Activated CD4-positive, alpha-beta T cell treated with anti-CD3 and anti-CD28 coated beads, Interleukin-2, amount 10 ng/mL, durations not matched to agents 7 days and 5 days (primary cell): ENCODE measurements at regions not wholly inside any gene's neighbourhood (a gene's known extent, or its start where the extent isn't known, plus 50 kb on each side); places are given as distances from the start of the nearest gene placed in this dataset.

Experiments
- CTCF ChIA-PET: fragments of 350-600 bp; sonication (Branson Sonifier 250); formaldehyde crosslinking; loops from one replicate; lab custom pipeline; 2021; ENCODE audit warnings: antibody characterized with exemption; lab: Charles Lee
- POLR2A ChIA-PET: fragments of 350-600 bp; sonication (Branson Sonifier 250); formaldehyde crosslinking; loops from one replicate; lab custom pipeline; 2021; ENCODE audit warnings: antibody characterized with exemption; lab: Charles Lee
- DNase-seq: peaks from one replicate; pipeline ENCODE4 v3.0.0-alpha.2; 2020
- H3K27ac Mint-ChIP-seq: one replicate; pipeline ENCODE4 v1.8.0; 2021; ENCODE audit warnings: mild to moderate bottlenecking, moderate library complexity, mixed read lengths
- H3K27me3 Mint-ChIP-seq: one replicate; pipeline ENCODE4 v1.8.0; 2021; ENCODE audit warnings: mixed read lengths
- H3K36me3 Mint-ChIP-seq: one replicate; pipeline ENCODE4 v1.8.0; 2021; ENCODE audit warnings: low read depth, mixed read lengths
- H3K4me1 Mint-ChIP-seq: one replicate; pipeline ENCODE4 v1.8.0; 2021; ENCODE audit warnings: mixed read lengths
- H3K4me3 Mint-ChIP-seq: one replicate; pipeline ENCODE4 v1.8.0; 2021; ENCODE audit warnings: mild to moderate bottlenecking, moderate library complexity, mixed read lengths
- H3K9me3 Mint-ChIP-seq: one replicate; pipeline ENCODE4 v1.8.0; 2021; ENCODE audit warnings: mixed read lengths

DNA sequence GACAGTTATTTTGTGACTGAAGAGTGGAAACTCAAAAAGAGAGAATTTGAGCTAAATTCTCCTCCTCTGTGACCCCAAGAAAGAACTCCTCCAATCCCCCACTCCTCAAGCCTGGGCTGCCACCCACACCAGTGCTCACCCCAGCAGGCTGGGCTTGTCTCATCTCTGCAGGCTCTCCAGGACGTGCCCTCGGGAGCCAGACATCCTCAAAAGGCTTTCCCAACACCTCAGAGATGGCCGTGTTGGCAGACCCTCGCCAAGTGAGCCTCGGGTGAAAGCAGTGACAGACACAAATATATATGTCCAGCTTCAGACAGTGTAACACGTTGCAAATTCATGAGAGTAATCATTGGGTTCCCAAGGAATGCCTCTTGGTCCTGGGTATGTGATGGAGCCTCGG, 377.7 kb upstream of the SALL3 start:
- H3K4me3 Mint-ChIP-seq = no peak overlapping the region
- H3K36me3 Mint-ChIP-seq = peaks cover 2% of the 10 kb centered on the region
- no peak overlapping the region for H3K27ac Mint-ChIP-seq
- ChIA-PET CTCF (interaction anchor here (0.7 kb wide), 1 partner anchor 18 kb away, joined by 3 read pairs; no protein-coding TSS in a partner anchor), POLR2A (no interaction called here)
- H3K9me3 Mint-ChIP-seq = peaks cover 9% of the 10 kb centered on the region
- DNase-seq = no peak
- peaks cover 1% of the 10 kb centered on the region for H3K27me3 Mint-ChIP-seq
- H3K4me1 Mint-ChIP-seq = no peaks in the 10 kb centered on the region

DNA sequence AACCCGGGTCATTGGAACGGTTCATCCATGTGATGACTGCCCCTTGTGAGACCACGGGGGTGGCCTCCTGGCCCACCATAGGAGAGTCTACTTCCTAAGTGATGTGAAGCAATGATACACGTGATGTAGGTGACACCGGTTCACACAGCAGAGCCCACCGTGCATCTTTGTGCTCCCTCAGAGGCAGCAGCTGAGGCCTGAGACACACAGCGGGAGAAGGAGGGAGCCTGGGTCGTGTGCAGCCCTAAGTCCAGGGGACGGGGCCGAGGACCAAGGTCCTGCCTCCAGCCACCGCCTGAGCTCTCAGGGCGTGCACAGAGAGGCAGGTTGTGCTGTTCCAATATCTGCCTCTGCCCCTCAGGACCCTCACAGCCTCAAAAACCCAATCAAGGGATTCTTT, 377.2 kb upstream of the SALL3 start:
- Mint-ChIP-seq H3K36me3 (peaks cover 2% of the 10 kb centered on the region), H3K27me3 (peaks cover 1% of the 10 kb centered on the region), H3K9me3 (peaks cover 12% of the 10 kb centered on the region), H3K27ac (no peak overlapping the region), H3K4me1 (no peaks in the 10 kb centered on the region), H3K4me3 (no peak overlapping the region)
- ChIA-PET POLR2A (no interaction called here), CTCF (interaction anchor here (0.7 kb wide), 1 partner anchor 17 kb away, joined by 3 read pairs; no protein-coding TSS in a partner anchor)
- no peak for DNase-seq

DNA sequence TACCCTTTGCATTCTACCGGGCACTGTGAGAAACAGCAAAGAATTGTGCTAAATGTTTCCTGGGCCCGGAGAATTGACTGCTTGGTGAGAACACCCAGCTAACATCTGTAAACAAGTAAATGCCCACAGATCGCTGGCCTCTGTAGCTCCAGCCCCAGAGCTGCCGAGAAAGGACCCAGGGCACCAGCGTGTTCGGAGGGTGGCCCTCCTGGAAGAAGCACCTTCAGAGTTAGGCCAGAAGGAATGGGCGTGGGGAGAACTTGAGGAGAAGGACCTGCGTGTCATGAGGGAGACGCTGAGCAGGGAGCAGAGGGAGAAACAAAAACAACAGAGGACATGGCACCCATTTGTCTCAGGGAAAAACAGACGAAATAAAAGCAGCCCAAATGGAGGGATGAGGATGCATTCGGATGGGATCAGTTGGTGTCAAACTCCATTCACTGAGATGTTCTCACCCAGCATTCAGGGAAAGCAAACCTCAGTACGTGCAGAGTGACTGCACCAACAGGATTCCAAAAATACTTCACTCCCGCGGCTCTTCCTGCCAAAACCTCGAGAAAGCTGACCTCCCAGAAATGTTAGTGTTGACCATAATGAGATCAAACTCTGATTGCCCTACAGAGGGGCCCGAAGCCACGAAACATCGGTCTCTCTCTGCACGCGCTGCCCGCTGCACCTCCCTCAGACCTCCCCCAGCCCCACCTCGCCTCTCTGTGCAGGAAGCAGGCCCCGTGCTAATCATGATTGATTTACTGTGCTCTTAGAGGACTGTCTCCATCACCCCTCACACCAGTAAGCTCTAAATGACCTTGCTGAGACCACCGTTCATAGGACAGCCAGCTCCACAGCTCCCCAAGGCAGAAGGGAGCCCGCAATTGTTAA, 376.3 kb upstream of the SALL3 start:
- CTCF ChIA-PET = interaction anchor here (0.6 kb wide), 1 partner anchor 307 kb away, joined by 3 read pairs; no protein-coding TSS in a partner anchor
- H3K4me3 Mint-ChIP-seq = no peak overlapping the region

DNA sequence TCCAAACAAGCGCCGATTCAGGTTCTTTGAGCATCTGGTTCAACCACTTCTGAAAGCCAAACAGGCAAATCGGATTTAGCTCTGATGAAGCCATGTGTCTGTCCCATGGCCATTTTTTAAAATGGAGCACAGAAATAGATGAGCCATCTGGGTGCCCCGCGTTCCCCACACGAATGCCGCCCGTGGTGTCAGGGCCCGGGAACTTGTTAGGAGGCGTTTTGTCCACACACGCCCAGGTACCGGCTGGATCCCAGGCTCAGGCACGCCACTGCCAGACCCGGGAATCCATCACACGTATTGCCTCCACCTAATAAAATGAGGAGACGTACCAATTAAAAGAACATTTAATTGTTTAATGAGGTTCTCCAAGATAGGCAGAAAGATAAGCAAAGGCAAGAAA, 374.4 kb upstream of the SALL3 start:
- H3K9me3 Mint-ChIP-seq = peaks cover 6% of the 10 kb centered on the region
- CTCF ChIA-PET = no interaction called here
- no peak overlapping the region for H3K4me3 Mint-ChIP-seq
- H3K27me3 Mint-ChIP-seq = peaks cover 1% of the 10 kb centered on the region
- H3K27ac Mint-ChIP-seq = no peak overlapping the region
- no peaks in the 10 kb centered on the region for H3K4me1 Mint-ChIP-seq
- peaks cover 2% of the 10 kb centered on the region for H3K36me3 Mint-ChIP-seq
- POLR2A ChIA-PET = no interaction called here
- no peak for DNase-seq

More for the DNA sequence above, 376.3 kb upstream of the SALL3 start:
- H3K4me1 Mint-ChIP-seq = no peaks in the 10 kb centered on the region
- peaks cover 12% of the 10 kb centered on the region for H3K9me3 Mint-ChIP-seq
- no peak overlapping the region for H3K27ac Mint-ChIP-seq
- POLR2A ChIA-PET = no interaction called here
- DNase-seq = no peak
- peaks cover 2% of the 10 kb centered on the region for H3K36me3 Mint-ChIP-seq
- H3K27me3 Mint-ChIP-seq = peaks cover 1% of the 10 kb centered on the region

DNA sequence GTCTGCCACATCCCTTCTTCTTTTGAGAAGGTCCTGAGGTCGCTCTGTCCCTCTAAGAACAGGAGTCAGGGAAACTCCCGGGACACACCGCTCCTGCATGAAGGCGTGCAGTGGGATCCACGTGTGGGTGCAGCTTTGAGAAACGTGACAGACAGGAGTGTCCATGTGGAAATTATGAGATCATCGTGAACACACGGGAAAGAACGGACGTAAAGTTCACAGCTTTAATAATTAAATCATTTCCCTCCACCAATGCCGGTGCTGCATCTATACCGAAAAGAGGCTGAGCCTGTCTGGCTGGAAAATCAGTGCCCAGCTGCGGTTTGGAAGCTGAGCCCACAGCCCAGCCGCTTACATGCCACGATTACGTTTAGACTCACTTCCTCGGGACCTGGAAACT, 372.4 kb upstream of the SALL3 start:
- Mint-ChIP-seq H3K36me3 (peaks cover 2% of the 10 kb centered on the region), H3K4me3 (no peak overlapping the region), H3K9me3 (peaks cover 6% of the 10 kb centered on the region), H3K27ac (no peak overlapping the region), H3K4me1 (no peaks in the 10 kb centered on the region), H3K27me3 (peaks cover 1% of the 10 kb centered on the region)
- ChIA-PET CTCF (no interaction called here), POLR2A (no interaction called here)
- DNase-seq = no peak

DNA sequence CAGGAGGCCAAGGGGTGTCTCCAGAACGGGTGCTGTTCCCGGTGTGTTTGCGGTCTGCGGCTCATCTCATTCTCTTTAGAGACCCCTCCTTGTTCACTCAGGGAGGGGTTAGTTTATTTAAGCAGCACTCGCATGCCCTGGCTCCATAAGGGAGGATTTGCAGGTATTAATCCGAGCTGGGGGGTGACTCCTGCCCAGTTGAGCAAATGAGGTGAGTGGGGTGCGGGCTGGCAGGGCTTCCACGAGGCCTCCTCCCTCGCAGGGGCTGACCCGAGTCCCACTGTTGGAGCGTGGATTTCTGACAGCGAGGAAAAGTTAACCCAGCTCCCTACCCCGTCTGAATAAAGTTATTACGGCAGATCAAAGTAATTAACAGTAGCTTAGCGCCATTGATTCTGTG, 371.8 kb upstream of the SALL3 start:
- H3K27ac Mint-ChIP-seq = no peak overlapping the region
- CTCF ChIA-PET = no interaction called here
- H3K9me3 Mint-ChIP-seq = peaks cover 6% of the 10 kb centered on the region
- H3K27me3 Mint-ChIP-seq = peaks cover 1% of the 10 kb centered on the region
- no peak overlapping the region for H3K4me3 Mint-ChIP-seq
- peaks cover 2% of the 10 kb centered on the region for H3K36me3 Mint-ChIP-seq
- no peaks in the 10 kb centered on the region for H3K4me1 Mint-ChIP-seq
- no peak for DNase-seq
- POLR2A ChIA-PET = no interaction called here

DNA sequence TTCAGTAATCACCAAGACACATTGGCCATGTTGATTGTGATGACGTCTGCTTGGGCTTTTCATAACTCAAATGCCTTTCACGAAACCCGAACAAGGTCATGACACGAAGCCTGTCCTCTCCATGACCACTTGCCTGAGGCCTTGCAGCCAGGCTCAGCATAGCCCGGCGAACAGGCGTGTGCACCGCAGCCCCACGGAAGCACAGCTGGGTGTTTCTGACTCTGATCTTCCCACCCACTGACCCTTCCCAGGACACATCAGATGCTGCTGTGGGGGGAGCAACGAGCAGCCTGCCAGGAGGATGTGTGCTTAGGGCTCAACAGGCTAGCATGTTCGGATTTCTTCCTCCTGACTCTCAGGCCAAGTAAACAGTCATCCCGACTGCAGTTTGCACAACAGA, 369.4 kb upstream of the SALL3 start:
- no peak overlapping the region for H3K27ac Mint-ChIP-seq
- H3K4me3 Mint-ChIP-seq = no peak overlapping the region
- no peaks in the 10 kb centered on the region for H3K27me3 Mint-ChIP-seq
- ChIA-PET POLR2A (no interaction called here), CTCF (no interaction called here)
- peaks cover 16% of the 10 kb centered on the region for H3K9me3 Mint-ChIP-seq
- no peak for DNase-seq
- H3K36me3 Mint-ChIP-seq = peaks cover 2% of the 10 kb centered on the region
- no peaks in the 10 kb centered on the region for H3K4me1 Mint-ChIP-seq

DNA sequence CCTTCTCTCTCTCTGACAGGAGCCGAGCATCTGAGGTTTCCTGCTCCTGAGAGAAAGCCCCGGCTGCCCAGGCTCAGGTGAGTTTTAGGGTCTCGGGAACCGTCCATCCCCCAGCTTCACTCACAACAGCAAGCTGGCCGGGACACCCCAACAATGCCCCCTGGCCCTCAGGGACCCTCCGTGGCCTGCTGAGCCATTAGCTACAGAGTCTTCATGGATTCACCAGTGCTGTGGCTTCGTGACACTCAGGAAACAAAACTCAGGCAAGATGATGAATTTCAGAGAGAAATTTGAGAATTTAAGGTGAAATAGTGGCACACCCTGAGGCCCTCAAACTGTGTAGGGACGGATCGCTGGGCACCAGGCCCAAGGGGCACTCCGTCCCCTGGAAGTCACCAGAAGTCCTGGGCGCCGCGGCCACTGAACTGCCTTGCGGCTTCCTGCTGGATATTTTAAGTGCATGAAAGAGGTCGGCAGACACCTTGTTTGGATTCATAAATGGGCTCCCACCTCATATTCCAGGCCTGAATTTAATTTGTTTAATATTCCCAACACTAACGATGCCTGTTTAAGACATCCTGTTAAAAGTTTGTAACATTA, 368.3 kb upstream of the SALL3 start:
- Mint-ChIP-seq H3K27me3 (no peaks in the 10 kb centered on the region), H3K4me3 (no peak overlapping the region), H3K27ac (no peak overlapping the region), H3K4me1 (no peaks in the 10 kb centered on the region), H3K9me3 (peaks cover 21% of the 10 kb centered on the region), H3K36me3 (peaks cover 2% of the 10 kb centered on the region)
- POLR2A ChIA-PET = no interaction called here
- CTCF ChIA-PET = no interaction called here
- DNase-seq = no peak

- Mint-ChIP-seq H3K4me3 (no peak overlapping the region), H3K27ac (no peak overlapping the region), H3K27me3 (no peaks in the 10 kb centered on the region), H3K36me3 (peaks cover under 1% of the 10 kb centered on the region), H3K9me3 (peaks cover 24% of the 10 kb centered on the region), H3K4me1 (no peaks in the 10 kb centered on the region)
- POLR2A ChIA-PET = no interaction called here
- CTCF ChIA-PET = no interaction called here
- no peak for DNase-seq
These were observed 367.7 kb upstream of the SALL3 start for GRCh38 chr18:78611869-78612268.

GRCh38 chr18:78612318-78612717, 367.3 kb upstream of the SALL3 start:
- Mint-ChIP-seq H3K27me3 (no peaks in the 10 kb centered on the region), H3K4me1 (no peaks in the 10 kb centered on the region), H3K27ac (no peak overlapping the region), H3K36me3 (no peaks in the 10 kb centered on the region), H3K9me3 (peaks cover 23% of the 10 kb centered on the region), H3K4me3 (no peak overlapping the region)
- DNase-seq = no peak
- CTCF ChIA-PET = no interaction called here
- POLR2A ChIA-PET = no interaction called here

DNA sequence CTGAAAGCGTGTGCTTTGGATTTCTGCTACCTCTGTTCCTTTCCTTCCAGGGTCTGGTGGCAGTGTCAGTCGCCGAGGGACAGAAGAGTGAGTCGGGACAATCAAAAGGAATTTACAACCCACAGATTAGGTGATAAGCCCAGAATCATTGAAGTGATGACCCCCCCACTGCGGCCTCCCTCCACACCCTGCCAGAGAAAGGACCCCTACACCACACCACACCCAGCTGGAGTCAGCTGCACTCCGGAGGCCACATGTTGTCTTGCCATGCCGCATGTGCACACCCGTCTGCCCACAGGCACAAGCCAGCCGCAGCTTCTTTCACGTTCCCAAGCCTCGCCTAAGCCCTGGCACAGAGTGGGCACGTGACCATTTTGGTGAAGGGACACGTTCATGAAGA, 366.8 kb upstream of the SALL3 start:
- Mint-ChIP-seq H3K27ac (no peak overlapping the region), H3K4me3 (no peak overlapping the region), H3K9me3 (peaks cover 26% of the 10 kb centered on the region), H3K4me1 (no peaks in the 10 kb centered on the region), H3K36me3 (no peaks in the 10 kb centered on the region), H3K27me3 (no peaks in the 10 kb centered on the region)
- DNase-seq = no peak
- ChIA-PET CTCF (no interaction called here), POLR2A (no interaction called here)

GRCh38 chr18:78618726-78619125, 360.9 kb upstream of the SALL3 start:
- POLR2A ChIA-PET = no interaction called here
- peaks cover 22% of the 10 kb centered on the region for H3K9me3 Mint-ChIP-seq
- no peaks in the 10 kb centered on the region for H3K27me3 Mint-ChIP-seq
- no peaks in the 10 kb centered on the region for H3K36me3 Mint-ChIP-seq
- CTCF ChIA-PET = no interaction called here
- H3K4me1 Mint-ChIP-seq = no peaks in the 10 kb centered on the region
- H3K27ac Mint-ChIP-seq = no peak overlapping the region
- no peak overlapping the region for H3K4me3 Mint-ChIP-seq
- DNase-seq = no peak

GRCh38 chr18:78619854-78620253, 359.8 kb upstream of the SALL3 start:
- POLR2A ChIA-PET = no interaction called here
- H3K36me3 Mint-ChIP-seq = no peaks in the 10 kb centered on the region
- no peak overlapping the region for H3K27ac Mint-ChIP-seq
- DNase-seq = no peak
- H3K9me3 Mint-ChIP-seq = peaks cover 20% of the 10 kb centered on the region
- no peaks in the 10 kb centered on the region for H3K27me3 Mint-ChIP-seq
- no peak overlapping the region for H3K4me3 Mint-ChIP-seq
- H3K4me1 Mint-ChIP-seq = no peaks in the 10 kb centered on the region
- CTCF ChIA-PET = interaction anchor here (0.9 kb wide), 1 partner anchor 18 kb away, joined by 3 read pairs; no protein-coding TSS in a partner anchor
